Mesothelial cell of epicardium (in vitro differentiated cells): ENCODE measurements at regions not wholly inside any gene's neighbourhood (a gene's known extent, or its start where the extent isn't known, plus 50 kb on each side); places are given as distances from the start of the nearest gene placed in this dataset.

Source experiments
- DNase-seq, 2 experiments: peaks; one replicate each; pipeline ENCODE4 v3.0.0; 2021; ENCODE audit warnings: low spot score in 2 of 2; ENCODE audit not compliant: unreplicated experiment in 2 of 2
- H3K27ac Mint-ChIP-seq: 2 replicates; pipeline ENCODE4 v1.8.0; 2021; ENCODE audit warnings: mixed read lengths
- H3K27me3 Mint-ChIP-seq: 2 replicates; pipeline ENCODE4 v1.8.0; 2021; ENCODE audit warnings: low read depth, mixed read lengths
- H3K36me3 Mint-ChIP-seq: 2 replicates; pipeline ENCODE4 v1.8.0; 2021; ENCODE audit warnings: mixed read lengths
- H3K4me1 Mint-ChIP-seq: 2 replicates; pipeline ENCODE4 v1.8.0; 2021; ENCODE audit warnings: mixed read lengths
- H3K4me3 Mint-ChIP-seq: 2 replicates; pipeline ENCODE4 v1.8.0; 2021; ENCODE audit warnings: mild to moderate bottlenecking, moderate library complexity, mixed read lengths
- H3K9me3 Mint-ChIP-seq: 2 replicates; pipeline ENCODE4 v1.8.0; 2021; ENCODE audit warnings: mixed read lengths
- TF ChIP-seq, protein P1 (sequence below): fragments of 200-600 bp; sonication (generic); IDR thresholded peaks from one replicate; pipeline ENCODE4 v1.5.0; 2021; ENCODE audit warnings: antibody characterized with exemption; ENCODE audit not compliant: unreplicated experiment

DNA sequence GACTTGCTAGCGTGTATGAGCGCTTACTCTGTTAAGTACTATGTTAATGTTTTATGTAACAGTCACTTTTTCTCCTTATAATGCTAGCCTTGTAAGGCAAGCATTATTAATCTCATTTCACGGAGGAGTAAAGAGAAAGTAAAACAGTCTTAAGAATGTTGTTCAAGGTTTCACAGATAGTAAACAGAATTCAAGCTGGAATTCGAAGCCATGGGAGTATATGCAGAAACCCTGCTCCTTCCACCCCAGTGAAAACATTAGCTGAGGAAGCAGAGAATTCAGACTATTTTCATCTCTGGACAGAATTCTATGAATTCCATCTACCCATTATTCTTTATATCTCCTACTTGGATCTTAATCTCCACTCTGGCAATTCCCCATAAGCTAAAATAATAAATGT is 1028.3 kb upstream of the WWC1 start:
- no peak overlapping the region for H3K27ac Mint-ChIP-seq
- no peak overlapping the region for H3K4me3 Mint-ChIP-seq
- no peaks in the 10 kb centered on the region for H3K36me3 Mint-ChIP-seq
- no peaks in the 10 kb centered on the region for H3K4me1 Mint-ChIP-seq
- TF ChIP-seq, protein P1, sequence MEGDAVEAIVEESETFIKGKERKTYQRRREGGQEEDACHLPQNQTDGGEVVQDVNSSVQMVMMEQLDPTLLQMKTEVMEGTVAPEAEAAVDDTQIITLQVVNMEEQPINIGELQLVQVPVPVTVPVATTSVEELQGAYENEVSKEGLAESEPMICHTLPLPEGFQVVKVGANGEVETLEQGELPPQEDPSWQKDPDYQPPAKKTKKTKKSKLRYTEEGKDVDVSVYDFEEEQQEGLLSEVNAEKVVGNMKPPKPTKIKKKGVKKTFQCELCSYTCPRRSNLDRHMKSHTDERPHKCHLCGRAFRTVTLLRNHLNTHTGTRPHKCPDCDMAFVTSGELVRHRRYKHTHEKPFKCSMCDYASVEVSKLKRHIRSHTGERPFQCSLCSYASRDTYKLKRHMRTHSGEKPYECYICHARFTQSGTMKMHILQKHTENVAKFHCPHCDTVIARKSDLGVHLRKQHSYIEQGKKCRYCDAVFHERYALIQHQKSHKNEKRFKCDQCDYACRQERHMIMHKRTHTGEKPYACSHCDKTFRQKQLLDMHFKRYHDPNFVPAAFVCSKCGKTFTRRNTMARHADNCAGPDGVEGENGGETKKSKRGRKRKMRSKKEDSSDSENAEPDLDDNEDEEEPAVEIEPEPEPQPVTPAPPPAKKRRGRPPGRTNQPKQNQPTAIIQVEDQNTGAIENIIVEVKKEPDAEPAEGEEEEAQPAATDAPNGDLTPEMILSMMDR = no peak
- no peak for DNase-seq
- peaks cover 6% of the 10 kb centered on the region for H3K9me3 Mint-ChIP-seq
- H3K27me3 Mint-ChIP-seq = peaks cover 2% of the 10 kb centered on the region

DNA sequence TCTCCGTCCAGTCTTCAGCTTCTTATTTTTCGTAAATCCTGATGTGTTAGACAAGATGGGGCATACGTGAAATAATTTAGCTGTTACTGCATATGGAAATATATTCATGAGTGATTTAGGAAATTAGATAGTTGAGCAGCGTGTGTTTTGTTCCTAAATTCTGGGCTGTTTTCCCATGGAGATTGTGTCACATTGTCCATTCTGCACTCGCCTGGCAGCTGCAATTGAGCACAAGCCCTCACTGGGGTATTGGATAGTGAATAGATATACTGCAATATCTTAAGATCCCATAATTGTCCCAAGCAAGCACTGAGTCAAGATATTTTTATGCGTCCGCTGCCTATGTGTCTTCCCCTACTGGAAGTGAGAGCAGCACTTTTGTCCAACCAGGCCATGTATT is 1027.1 kb upstream of the WWC1 start:
- no peak overlapping the region for H3K27ac Mint-ChIP-seq
- H3K36me3 Mint-ChIP-seq = no peaks in the 10 kb centered on the region
- peaks cover 6% of the 10 kb centered on the region for H3K9me3 Mint-ChIP-seq
- peaks cover 2% of the 10 kb centered on the region for H3K27me3 Mint-ChIP-seq
- H3K4me3 Mint-ChIP-seq = no peak overlapping the region
- TF ChIP-seq, protein P1 = no peak
- no peaks in the 10 kb centered on the region for H3K4me1 Mint-ChIP-seq
- no peak for DNase-seq

DNA sequence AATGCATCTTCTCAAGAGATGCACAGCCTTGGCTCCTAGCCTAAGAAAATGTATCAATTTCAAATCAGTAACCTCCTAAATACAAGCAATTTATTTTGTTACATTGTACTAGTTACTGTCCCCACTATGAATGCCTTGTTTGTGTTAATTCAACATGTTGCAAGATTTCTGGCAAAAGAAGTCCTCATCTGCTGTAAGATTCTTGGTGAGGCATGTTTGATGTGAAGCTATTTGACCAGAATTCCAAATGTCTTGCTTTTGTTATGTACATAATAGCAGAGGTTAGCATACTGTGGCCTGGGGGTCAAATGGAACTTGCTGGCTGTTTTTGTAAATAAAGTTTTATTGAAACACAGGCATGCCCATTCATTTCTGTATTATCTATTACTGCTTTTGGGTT is 1023.1 kb upstream of the WWC1 start:
- DNase-seq = no peak
- Mint-ChIP-seq H3K27ac (no peak overlapping the region), H3K4me3 (no peak overlapping the region), H3K27me3 (no peaks in the 10 kb centered on the region), H3K9me3 (no peaks in the 10 kb centered on the region), H3K36me3 (no peaks in the 10 kb centered on the region), H3K4me1 (no peaks in the 10 kb centered on the region)
- TF ChIP-seq, protein P1 = no peak

DNA sequence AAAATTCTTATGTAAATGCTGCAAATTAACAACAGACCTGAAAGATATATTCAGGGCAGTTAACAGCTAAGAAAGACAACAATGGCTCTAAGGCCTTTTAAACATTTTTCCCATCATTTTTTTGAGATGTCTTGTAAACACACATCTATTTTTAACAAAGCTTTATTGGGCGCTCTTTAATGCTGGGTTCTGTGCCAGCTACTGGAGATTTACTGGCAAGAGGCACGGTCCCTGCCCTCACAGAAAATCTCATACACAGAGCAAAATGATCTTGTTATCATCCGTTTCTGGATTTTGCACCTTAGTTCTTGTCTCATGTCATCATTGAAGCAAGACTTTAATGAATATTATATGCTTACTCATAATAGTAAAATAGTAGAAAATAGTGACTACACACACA is 1022.3 kb upstream of the WWC1 start:
- DNase-seq = no peak
- H3K9me3 Mint-ChIP-seq = no peaks in the 10 kb centered on the region
- H3K4me3 Mint-ChIP-seq = no peak overlapping the region
- H3K27ac Mint-ChIP-seq = no peak overlapping the region
- no peaks in the 10 kb centered on the region for H3K27me3 Mint-ChIP-seq
- H3K4me1 Mint-ChIP-seq = no peaks in the 10 kb centered on the region
- no peaks in the 10 kb centered on the region for H3K36me3 Mint-ChIP-seq
- TF ChIP-seq, protein P1 = no peak

DNA sequence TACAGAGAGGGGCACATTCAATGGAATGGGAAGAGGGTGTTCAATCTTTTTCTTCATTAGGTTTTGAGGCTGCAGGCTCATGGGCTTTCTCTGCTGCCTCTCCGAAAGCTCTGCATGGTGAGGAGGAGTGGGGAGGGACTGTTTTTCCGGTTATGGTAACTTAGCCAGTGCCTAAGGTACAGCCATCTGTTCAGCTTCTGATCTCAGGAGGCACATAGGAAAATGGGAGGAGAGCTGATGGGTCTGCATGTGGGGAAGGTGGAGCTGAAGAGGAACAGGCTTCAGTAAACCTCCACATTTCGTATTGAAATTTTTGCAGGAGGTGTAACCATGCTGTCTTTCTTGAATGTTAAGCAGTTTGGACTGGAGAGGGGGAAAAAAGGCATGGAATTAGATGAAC is 1020.4 kb upstream of the WWC1 start:
- Mint-ChIP-seq H3K9me3 (no peaks in the 10 kb centered on the region), H3K4me1 (no peaks in the 10 kb centered on the region), H3K4me3 (no peak overlapping the region), H3K27me3 (no peaks in the 10 kb centered on the region), H3K36me3 (no peaks in the 10 kb centered on the region), H3K27ac (no peak overlapping the region)
- TF ChIP-seq, protein P1 = no peak
- DNase-seq = no peak

DNA sequence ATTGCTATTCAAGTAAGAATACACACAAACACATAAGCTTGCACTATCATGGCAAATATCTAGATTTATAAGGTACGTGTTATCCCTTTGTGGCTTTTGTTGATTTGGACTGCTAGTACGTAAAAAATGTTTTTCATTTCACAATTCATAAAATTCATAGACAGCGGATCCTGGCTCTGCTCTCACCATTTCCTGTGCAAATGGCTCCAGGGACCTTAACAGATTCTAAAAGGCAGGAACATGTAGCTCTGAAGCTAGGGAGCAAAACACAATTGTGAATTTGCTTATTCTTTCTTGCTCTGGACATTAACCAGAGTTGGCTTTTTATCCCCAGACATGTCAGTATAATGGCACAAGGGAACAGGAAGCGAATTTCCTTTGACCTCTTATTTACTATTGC is 1019.9 kb upstream of the WWC1 start:
- no peaks in the 10 kb centered on the region for H3K4me1 Mint-ChIP-seq
- TF ChIP-seq, protein P1 = no peak
- no peaks in the 10 kb centered on the region for H3K27me3 Mint-ChIP-seq
- H3K36me3 Mint-ChIP-seq = no peaks in the 10 kb centered on the region
- no peak for DNase-seq
- H3K4me3 Mint-ChIP-seq = no peak overlapping the region
- no peaks in the 10 kb centered on the region for H3K9me3 Mint-ChIP-seq
- no peak overlapping the region for H3K27ac Mint-ChIP-seq
